ENCODE measurements at regions not wholly inside any gene's neighbourhood (a gene's known extent, or its start where the extent isn't known, plus 50 kb on each side); places are given as distances from the start of the nearest gene placed in this dataset.

- H3K9me3 Mint-ChIP-seq, result no peaks in the 10 kb centered on the region
- H3K36me3 ChIP-seq (ENCODE audit: insufficient read depth), result no peaks in the 10 kb centered on the region
- TF ChIP-seq NANOG (IDR thresholded peaks at IDR 0.05; ENCODE audit: borderline replicate concordance) (no peak), JUNB (IDR thresholded peaks at IDR 0.05; ENCODE audit: unreplicated experiment) (no peak), CTCF (conservative IDR thresholded peaks at IDR 0.05; ENCODE audit: low read depth in 2 of 2) (no peak), ETS1 (IDR thresholded peaks at IDR 0.05) (no peak), ZNF114 (CRISPR knock-in tag; IDR thresholded peaks at IDR 0.05) (no peak), CREB1 (CRISPR knock-in tag; IDR thresholded peaks at IDR 0.05; ENCODE audit: low read depth) (no peak), POLR2AphosphoS5 (IDR thresholded peaks at IDR 0.05; ENCODE audit: low read depth) (no peak), REST (IDR thresholded peaks at IDR 0.05; ENCODE audit: unreplicated experiment) (no peak), ZNF331 (CRISPR knock-in tag; IDR thresholded peaks at IDR 0.05; ENCODE audit: low read depth) (no peak), STAT1 (IDR thresholded peaks at IDR 0.05; ENCODE audit: unreplicated experiment) (no peak), EZH2phosphoT487 (IDR thresholded peaks at IDR 0.05; ENCODE audit: unreplicated experiment) (no peak), EZH2 (IDR thresholded peaks at IDR 0.05; ENCODE audit: low read depth, unreplicated experiment) (no peak), ZNF462 (CRISPR knock-in tag; IDR thresholded peaks at IDR 0.05) (no peak)
Observed at GRCh38 chr14:61191733-61192132, 89.4 kb downstream of the TMEM30B start.

More at GRCh38 chr14:61191733-61192132, 89.4 kb downstream of the TMEM30B start:
- no peaks in the 10 kb centered on the region for H3F3A ChIP-seq (replicated peaks; ENCODE audit: low read depth)
- ATAC-seq, result no peak
- H3K4me3 Mint-ChIP-seq, result no peak overlapping the region
- H2AFZ ChIP-seq, result no peak overlapping the region
- no peak overlapping the region for H3K4me2 ChIP-seq
- H3K36me3 Mint-ChIP-seq (ENCODE audit: low read depth), result no peaks in the 10 kb centered on the region
- H3K27ac Mint-ChIP-seq, result no peak overlapping the region
- no peaks in the 10 kb centered on the region for H4K20me1 ChIP-seq (replicated peaks; ENCODE audit: insufficient read depth)
- no peaks in the 10 kb centered on the region for H3K27me3 ChIP-seq (ENCODE audit: insufficient read depth)
- peaks cover 2% of the 10 kb centered on the region; the same call in 1 of the 2 replicates for H3K9me2 ChIP-seq (ENCODE audit: insufficient read depth)
- no peak for DNase-seq (ENCODE audit: low spot score)
- no peak overlapping the region for H3K27ac ChIP-seq (ENCODE audit: low read depth)
- H3K4me1 ChIP-seq (ENCODE audit: insufficient read depth), result peaks cover 24% of the 10 kb centered on the region
- H3K4me1 Mint-ChIP-seq, result peaks cover 26% of the 10 kb centered on the region
- H3K79me2 ChIP-seq (replicated peaks; ENCODE audit: insufficient read depth), result no peaks in the 10 kb centered on the region
- no peak overlapping the region for H3K4me3 ChIP-seq
- peaks cover 2% of the 10 kb centered on the region for H3K27me3 Mint-ChIP-seq (ENCODE audit: insufficient read depth, low read depth, poor library complexity)

Data from GM23338 (cell line).